H9 (cell line): ENCODE measurements at regions not wholly inside any gene's neighbourhood (a gene's known extent, or its start where the extent isn't known, plus 50 kb on each side); places are given as distances from the start of the nearest gene placed in this dataset.

Experiments
- DNase-seq: peaks from one replicate; pipeline ENCODE4 v3.0.0-alpha.2; 2017
- H2AFZ ChIP-seq: one replicate; pipeline ENCODE4 v1.6.1; 2013; ENCODE audit warnings: mild to moderate bottlenecking, low read length, control low read depth, moderate library complexity
- H2AK5ac ChIP-seq: 2 replicates; pipeline ENCODE4 v1.6.1; 2013; ENCODE audit warnings: low read length, control low read depth, mixed read lengths; ENCODE audit not compliant: insufficient read length
- H2BK120ac ChIP-seq: one replicate; pipeline ENCODE4 v1.6.1; 2013; ENCODE audit warnings: low read depth, mild to moderate bottlenecking, low read length, control low read depth, inconsistent platforms; ENCODE audit not compliant: poor library complexity, severe bottlenecking
- H2BK12ac ChIP-seq: 2 replicates; pipeline ENCODE4 v1.6.1; 2013; ENCODE audit warnings: low read length, control low read depth, mixed read lengths, low read depth; ENCODE audit not compliant: insufficient read length
- H2BK15ac ChIP-seq: 2 replicates; pipeline ENCODE4 v1.6.1; 2013; ENCODE audit warnings: low read depth, low read length, control low read depth
- H2BK20ac ChIP-seq: one replicate; pipeline ENCODE4 v1.6.1; 2013; ENCODE audit warnings: low read depth, mild to moderate bottlenecking, low read length, control low read depth, inconsistent platforms; ENCODE audit not compliant: poor library complexity, severe bottlenecking
- H2BK5ac ChIP-seq: 2 replicates; pipeline ENCODE4 v1.6.1; 2013; ENCODE audit warnings: low read length, control low read depth, mixed read lengths; ENCODE audit not compliant: insufficient read length
- H3K14ac ChIP-seq: 2 replicates; pipeline ENCODE4 v1.6.1; 2013; ENCODE audit warnings: low read length, control low read depth; ENCODE audit not compliant: insufficient read depth
- H3K18ac ChIP-seq: 2 replicates; pipeline ENCODE4 v1.6.1; 2013; ENCODE audit warnings: low read depth, mild to moderate bottlenecking, mixed read lengths, low read length, control low read depth; ENCODE audit not compliant: insufficient read length
- H3K23ac ChIP-seq: 2 replicates; pipeline ENCODE4 v1.6.1; 2013; ENCODE audit warnings: low read length, control low read depth, mixed read lengths, low read depth; ENCODE audit not compliant: insufficient read length
- H3K23me2 ChIP-seq: 2 replicates; pipeline ENCODE4 v1.6.1; 2013; ENCODE audit warnings: low read depth, mild to moderate bottlenecking, mixed read lengths, low read length, control low read depth; ENCODE audit not compliant: insufficient read length, poor library complexity, severe bottlenecking
- H3K27ac ChIP-seq: 2 replicates; pipeline ENCODE4 v1.5.1; 2013; ENCODE audit warnings: low read length, control low read depth, mixed read lengths, low read depth; ENCODE audit not compliant: insufficient read length
- H3K27me3 ChIP-seq: 2 replicates; pipeline ENCODE4 v1.6.1; 2013; ENCODE audit warnings: low read length, control low read depth, inconsistent platforms; ENCODE audit not compliant: insufficient read depth
- H3K4ac ChIP-seq: 2 replicates; pipeline ENCODE4 v1.6.1; 2013; ENCODE audit warnings: low read depth, mild to moderate bottlenecking, control low read depth, inconsistent platforms, low read length, moderate library complexity
- H3K4me1 ChIP-seq: 2 replicates; pipeline ENCODE4 v1.6.1; 2013; ENCODE audit warnings: low read length, control low read depth, inconsistent platforms; ENCODE audit not compliant: insufficient read depth
- H3K4me2 ChIP-seq: 2 replicates; pipeline ENCODE4 v1.6.1; 2013; ENCODE audit warnings: low read length, control low read depth, mixed read lengths; ENCODE audit not compliant: insufficient read length, insufficient read depth
- H3K56ac ChIP-seq: 2 replicates; pipeline ENCODE4 v1.6.1; 2013; ENCODE audit warnings: low read depth, mild to moderate bottlenecking, mixed read lengths, low read length, control low read depth; ENCODE audit not compliant: insufficient read length
- H3K79me1 ChIP-seq: 2 replicates; pipeline ENCODE4 v1.6.1; 2013; ENCODE audit warnings: low read depth, mild to moderate bottlenecking, moderate library complexity, low read length, control low read depth, inconsistent platforms; ENCODE audit not compliant: insufficient read depth, poor library complexity, severe bottlenecking
- H3K79me2 ChIP-seq: 2 replicates; pipeline ENCODE4 v1.6.1; 2013; ENCODE audit warnings: low read length, control low read depth, inconsistent platforms; ENCODE audit not compliant: insufficient read depth
- H3K9ac ChIP-seq: 2 replicates; pipeline ENCODE4 v1.6.1; 2013; ENCODE audit warnings: low read length, control low read depth, mixed read lengths; ENCODE audit not compliant: insufficient read length; ENCODE audit errors: extremely low read depth
- H3K9me3 ChIP-seq: one replicate; pipeline ENCODE4 v1.6.1; 2013; ENCODE audit warnings: low read depth, low read length, inconsistent platforms; ENCODE audit not compliant: control insufficient read depth
- H3T11ph ChIP-seq: one replicate; pipeline ENCODE4 v1.6.1; 2013; ENCODE audit warnings: mild to moderate bottlenecking, low read length, control low read depth, inconsistent platforms
- H4K20me1 ChIP-seq: one replicate; pipeline ENCODE4 v1.6.1; 2013; ENCODE audit not compliant: control insufficient read depth, insufficient read length, insufficient read depth
- H4K5ac ChIP-seq: 2 replicates; pipeline ENCODE4 v1.6.1; 2013; ENCODE audit warnings: low read depth, mild to moderate bottlenecking, mixed read lengths, low read length, control low read depth; ENCODE audit not compliant: insufficient read length
- H4K8ac ChIP-seq: replicated peaks from 2 replicates; pipeline ENCODE4 v1.6.1; 2013; ENCODE audit warnings: low read length, control low read depth, mixed read lengths, low read depth; ENCODE audit not compliant: insufficient read length
- H4K91ac ChIP-seq: 2 replicates; pipeline ENCODE4 v1.6.1; 2013; ENCODE audit warnings: low read depth, mild to moderate bottlenecking, moderate library complexity, mixed read lengths, low read length, control low read depth; ENCODE audit not compliant: insufficient read length
- H3K27ac Mint-ChIP-seq, 3 experiments: 2 replicates in 2 of 3; 3 replicates in 1 of 3; pipeline ENCODE4 v1.8.0; 2020 to 2021; ENCODE audit warnings: mixed read lengths in 3 of 3, mild to moderate bottlenecking in 1 of 3, moderate library complexity in 1 of 3
- H3K27me3 Mint-ChIP-seq: 2 replicates; pipeline ENCODE4 v1.8.0; 2021; ENCODE audit warnings: low read depth, mild to moderate bottlenecking, moderate library complexity, mixed read lengths
- H3K36me3 Mint-ChIP-seq, 3 experiments: 2 replicates in 2 of 3; 3 replicates in 1 of 3; pipeline ENCODE4 v1.8.0; 2020 to 2021; ENCODE audit warnings: low read depth in 3 of 3, mixed read lengths in 3 of 3; ENCODE audit not compliant: insufficient read depth in 1 of 3
- H3K4me1 Mint-ChIP-seq, 2 experiments: 2 replicates each; pipeline ENCODE4 v1.8.0; 2020; ENCODE audit warnings: mixed read lengths in 2 of 2
- H3K4me3 Mint-ChIP-seq, 2 experiments: 2 replicates in 1 of 2; 3 replicates in 1 of 2; pipeline ENCODE4 v1.8.0; 2020 to 2021; ENCODE audit warnings: mild to moderate bottlenecking in 2 of 2, mixed read lengths in 2 of 2, moderate library complexity in 1 of 2
- H3K9me3 Mint-ChIP-seq, 2 experiments: 2 replicates in 1 of 2; 3 replicates in 1 of 2; pipeline ENCODE4 v1.8.0; 2020; ENCODE audit warnings: mild to moderate bottlenecking in 2 of 2, mixed read lengths in 2 of 2, moderate library complexity in 1 of 2
- CTCF ChIP-seq: fragments of 200-600 bp; sonication (generic); conservative IDR thresholded peaks from 3 replicates; pipeline ENCODE4 v1.8.0; 2021; ENCODE audit warnings: antibody characterized with exemption, mild to moderate bottlenecking
- WGBS: extraction: QIAGEN DNeasy Blood & Tissue Kit; methylation state at CpG from one replicate; pipeline ENCODE4 v1.1.7; 2013; ENCODE audit warnings: missing lambda C conversion rate, low lambda C conversion rate, mixed read lengths; ENCODE audit not compliant: insufficient read length; ENCODE audit errors: extremely low coverage; 5-methylcytosine and 5-hydroxymethylcytosine counted together

- Histone ChIP-seq H2BK12ac (no peak overlapping the region), H3K18ac (no peak overlapping the region), H2AK5ac (no peak overlapping the region), H3K27me3 (no peaks in the 10 kb centered on the region), H2BK15ac (no peak overlapping the region), H4K8ac (no peak overlapping the region), H3K14ac (no peak overlapping the region), H2BK120ac (no peak overlapping the region), H3T11ph (no peak overlapping the region), H4K5ac (no peak overlapping the region), H3K9ac (no peak overlapping the region), H2AFZ (no peak overlapping the region), H4K20me1 (no peaks in the 10 kb centered on the region), H3K4me1 (no peaks in the 10 kb centered on the region), H3K4ac (no peak overlapping the region), H3K4me2 (no peak overlapping the region), H4K91ac (no peak overlapping the region), H3K23ac (no peak overlapping the region), H3K79me1 (no peaks in the 10 kb centered on the region), H3K56ac (no peak overlapping the region), H3K27ac (no peak overlapping the region), H2BK5ac (no peak overlapping the region), H3K79me2 (no peaks in the 10 kb centered on the region), H2BK20ac (no peak overlapping the region), H3K23me2 (no peaks in the 10 kb centered on the region), H3K9me3 (no peaks in the 10 kb centered on the region)
- Mint-ChIP-seq H3K36me3 (no peaks in the 10 kb centered on the region), H3K4me3 (no peak overlapping the region), H3K9me3 (peaks cover 0 to 3% of the 10 kb centered on the region in 2 experiments; a peak in 2 of 5 replicates), H3K4me1 (no peaks in the 10 kb centered on the region), H3K27me3 (no peaks in the 10 kb centered on the region), H3K27ac (peak overlapping the region in 1 of 3 experiments; percentile 2; a peak in 1 of 7 replicates)
- no peak for DNase-seq
- no peak for TF ChIP-seq CTCF
- WGBS, result no CpG with 5 or more reads among the region's 6 CpGs
These were observed 135.3 kb upstream of the FOXQ1 start for GRCh38 chr6:1176567-1176966.
